NT2/D1 (cell line): ENCODE measurements at regions not wholly inside any gene's neighbourhood (a gene's known extent, or its start where the extent isn't known, plus 50 kb on each side); places are given as distances from the start of the nearest gene placed in this dataset.

Source experiments
- YY1 ChIP-seq: IDR thresholded peaks from 2 replicates; pipeline ENCODE4 v1.6.1; 2011; ENCODE audit not compliant: insufficient read length, insufficient read depth
- ZNF274 ChIP-seq: IDR thresholded peaks from 2 replicates; pipeline ENCODE4 v1.6.1; 2011; ENCODE audit warnings: mild to moderate bottlenecking, low read depth, low read length

- TF ChIP-seq YY1 = no peak
- no peak for TF ChIP-seq ZNF274
Observed at GRCh38 chr1:170377896-170378634, 153.9 kb upstream of the GORAB start.
